ENCODE measurements at regions not wholly inside any gene's neighbourhood (a gene's known extent, or its start where the extent isn't known, plus 50 kb on each side); places are given as distances from the start of the nearest gene placed in this dataset.

DNA sequence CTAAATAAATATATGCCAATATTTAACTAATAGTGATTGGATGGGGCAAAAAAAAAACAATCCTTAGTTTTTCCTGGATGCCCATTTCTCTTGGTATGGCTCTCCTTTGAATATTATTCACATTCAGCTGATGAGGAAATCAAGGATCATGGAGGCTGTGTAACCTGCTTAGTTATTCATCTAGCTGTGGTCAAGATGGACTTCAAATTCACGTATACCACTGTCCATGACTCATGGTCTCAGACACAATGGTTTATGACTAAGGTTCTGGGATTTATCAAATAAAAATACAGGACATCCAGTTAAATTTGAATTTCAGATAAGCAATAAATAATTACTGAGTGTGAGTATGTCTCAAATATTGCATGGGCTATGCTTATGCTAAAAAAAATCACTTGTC, 191.5 kb upstream of the CELF2 start:
- Histone ChIP-seq H3K4me3 (ENCODE audit: low read length in 2 of 2) (no peak overlapping the region), H3K27ac (ENCODE audit: low read depth in 1 of 2, low read length in 1 of 2) (no peak overlapping the region), H3K27me3 (ENCODE audit: control insufficient read depth in 2 of 2, insufficient read depth in 1 of 2, low read length in 1 of 2) (peaks cover 0 to 2% of the 10 kb centered on the region in 2 donors), H3K4me1 (ENCODE audit: control insufficient read depth in 2 of 2, insufficient read depth in 2 of 2, low read length in 2 of 2) (peaks cover 0 to 3% of the 10 kb centered on the region in 2 donors), H3K9me3 (ENCODE audit: control insufficient read depth in 2 of 2, insufficient read depth in 1 of 2, low read length in 1 of 2) (no peaks in the 10 kb centered on the region), H3K36me3 (ENCODE audit: control insufficient read depth in 2 of 2, insufficient read depth in 2 of 2, low read length in 1 of 2) (no peaks in the 10 kb centered on the region)
- WGBS = 94% methylated on average over 1 of the region's 1 CpG
- no peak for DNase-seq (ENCODE audit: low read depth in 6 of 9, low spot score in 9 of 9)

DNA sequence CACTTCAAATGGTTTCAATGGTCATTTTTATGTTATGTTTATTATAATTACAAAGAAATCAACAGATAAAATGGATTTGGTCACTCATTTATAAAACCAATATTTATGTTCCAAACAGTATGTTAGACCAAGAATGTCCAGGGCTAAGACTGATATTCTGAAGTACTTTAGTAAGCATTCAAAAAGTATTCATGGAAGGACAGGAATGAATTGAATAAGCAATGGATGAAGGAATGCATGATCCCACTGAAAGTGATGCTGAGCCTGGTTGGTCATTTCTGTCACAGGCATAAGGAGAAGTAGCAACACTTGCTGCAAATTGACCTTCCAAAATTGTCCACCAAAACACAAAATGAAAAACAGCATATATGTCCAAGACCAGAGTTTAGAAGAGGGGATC, 189.0 kb upstream of the CELF2 start:
- Histone ChIP-seq H3K27me3 (ENCODE audit: control insufficient read depth in 2 of 2, insufficient read depth in 1 of 2, low read length in 1 of 2) (peaks cover 0 to 2% of the 10 kb centered on the region in 2 donors), H3K27ac (ENCODE audit: low read depth in 1 of 2, low read length in 1 of 2) (no peak overlapping the region), H3K36me3 (ENCODE audit: control insufficient read depth in 2 of 2, insufficient read depth in 2 of 2, low read length in 1 of 2) (no peaks in the 10 kb centered on the region), H3K4me3 (ENCODE audit: low read length in 2 of 2) (no peak overlapping the region), H3K4me1 (ENCODE audit: control insufficient read depth in 2 of 2, insufficient read depth in 2 of 2, low read length in 2 of 2) (no peaks in the 10 kb centered on the region), H3K9me3 (ENCODE audit: control insufficient read depth in 2 of 2, insufficient read depth in 1 of 2, low read length in 1 of 2) (no peaks in the 10 kb centered on the region)
- no peak for DNase-seq (ENCODE audit: low read depth in 6 of 9, low spot score in 9 of 9)

DNA sequence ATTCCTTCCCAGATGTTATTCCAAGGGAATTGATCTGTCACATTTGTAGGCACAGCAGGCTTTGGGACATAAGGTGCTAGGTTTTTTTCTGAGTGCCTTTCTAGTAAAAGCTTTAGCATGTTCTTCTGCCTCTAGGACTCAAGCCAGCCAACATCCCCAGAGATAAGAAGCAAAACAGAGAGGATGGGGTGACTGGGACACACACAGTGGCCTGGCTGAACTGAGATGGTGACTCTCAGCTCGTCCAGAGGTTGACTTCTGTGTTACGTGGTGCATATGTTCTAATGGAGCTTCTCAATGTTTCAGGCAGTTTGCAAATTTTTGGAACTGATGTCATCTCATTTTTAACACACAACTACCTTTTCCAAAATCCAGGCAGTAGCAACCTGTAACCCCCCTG, 188.1 kb upstream of the CELF2 start:
- Histone ChIP-seq H3K36me3 (ENCODE audit: control insufficient read depth in 2 of 2, insufficient read depth in 2 of 2, low read length in 1 of 2) (no peaks in the 10 kb centered on the region), H3K27ac (ENCODE audit: low read depth in 1 of 2, low read length in 1 of 2) (no peak overlapping the region), H3K9me3 (ENCODE audit: control insufficient read depth in 2 of 2, insufficient read depth in 1 of 2, low read length in 1 of 2) (no peaks in the 10 kb centered on the region), H3K4me3 (ENCODE audit: low read length in 2 of 2) (no peak overlapping the region), H3K27me3 (ENCODE audit: control insufficient read depth in 2 of 2, insufficient read depth in 1 of 2, low read length in 1 of 2) (peaks cover 0 to 2% of the 10 kb centered on the region in 2 donors), H3K4me1 (ENCODE audit: control insufficient read depth in 2 of 2, insufficient read depth in 2 of 2, low read length in 2 of 2) (no peaks in the 10 kb centered on the region)
- no peak for DNase-seq (ENCODE audit: low read depth in 6 of 9, low spot score in 9 of 9)
- WGBS = 94% methylated on average over 2 of the region's 2 CpGs

DNA sequence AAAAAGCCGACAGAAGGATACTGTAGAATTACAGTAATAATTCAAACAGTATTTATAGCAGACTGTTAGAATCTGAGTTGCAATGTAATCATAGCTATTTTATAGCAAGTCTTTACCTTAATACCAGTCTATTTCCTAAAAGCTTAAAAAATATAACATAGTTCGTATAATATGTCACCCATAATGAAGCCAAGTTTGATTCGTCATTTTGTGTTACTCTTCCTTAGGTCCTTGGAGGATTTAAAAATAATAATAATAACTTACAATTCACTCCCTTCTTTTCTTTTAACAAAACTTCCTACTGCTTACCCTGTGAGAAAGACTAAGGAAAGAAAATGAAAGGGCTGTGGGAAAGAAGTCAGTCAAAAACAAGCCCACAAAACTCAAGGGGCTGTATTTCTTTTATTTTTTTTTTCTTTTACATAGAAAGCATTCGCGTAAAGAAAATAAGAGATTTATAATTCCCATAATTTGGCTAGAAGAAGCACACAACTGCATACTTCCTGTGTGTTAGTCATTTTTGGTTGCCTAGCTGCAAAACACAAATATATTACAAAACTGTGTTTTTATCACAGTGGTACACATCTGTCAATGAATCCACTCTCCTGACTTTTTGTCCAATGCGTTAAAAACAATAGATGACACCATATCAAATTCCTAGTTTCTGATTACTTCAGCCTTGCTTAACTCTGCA, 187.2 kb upstream of the CELF2 start:
- 96% methylated on average over 6 of the region's 6 CpGs for WGBS
- Histone ChIP-seq H3K36me3 (ENCODE audit: control insufficient read depth in 2 of 2, insufficient read depth in 2 of 2, low read length in 1 of 2) (no peaks in the 10 kb centered on the region), H3K4me3 (ENCODE audit: low read length in 2 of 2) (no peak overlapping the region), H3K27me3 (ENCODE audit: control insufficient read depth in 2 of 2, insufficient read depth in 1 of 2, low read length in 1 of 2) (peaks cover 0 to 2% of the 10 kb centered on the region in 2 donors), H3K4me1 (ENCODE audit: control insufficient read depth in 2 of 2, insufficient read depth in 2 of 2, low read length in 2 of 2) (no peaks in the 10 kb centered on the region), H3K9me3 (ENCODE audit: control insufficient read depth in 2 of 2, insufficient read depth in 1 of 2, low read length in 1 of 2) (no peaks in the 10 kb centered on the region), H3K27ac (ENCODE audit: low read depth in 1 of 2, low read length in 1 of 2) (peak overlapping the region in 1 of 2 donors; percentile 33)
- no peak for DNase-seq (ENCODE audit: low read depth in 6 of 9, low spot score in 9 of 9)

DNA sequence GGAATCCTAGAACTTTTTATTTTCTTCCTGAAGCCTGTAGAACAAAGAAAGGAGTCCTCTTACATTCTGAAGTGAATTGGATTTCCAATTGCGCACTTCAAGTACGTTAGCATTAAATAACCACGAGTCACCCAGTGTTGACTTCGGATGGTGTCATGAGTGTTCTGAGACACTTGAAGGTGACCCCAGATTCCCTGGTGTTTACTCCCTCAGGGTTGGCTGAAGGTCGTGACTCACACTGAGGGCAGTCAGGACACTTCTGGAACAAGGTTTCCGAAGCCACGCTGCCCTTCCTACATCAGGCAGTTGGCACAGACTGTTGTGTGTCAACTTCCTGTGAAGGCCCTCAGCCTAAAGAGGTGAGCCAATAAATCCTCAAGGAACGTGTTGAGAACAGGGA, 186.6 kb upstream of the CELF2 start:
- Histone ChIP-seq H3K36me3 (ENCODE audit: control insufficient read depth in 2 of 2, insufficient read depth in 2 of 2, low read length in 1 of 2) (no peaks in the 10 kb centered on the region), H3K4me1 (ENCODE audit: control insufficient read depth in 2 of 2, insufficient read depth in 2 of 2, low read length in 2 of 2) (no peaks in the 10 kb centered on the region), H3K4me3 (ENCODE audit: low read length in 2 of 2) (no peak overlapping the region), H3K27me3 (ENCODE audit: control insufficient read depth in 2 of 2, insufficient read depth in 1 of 2, low read length in 1 of 2) (peaks cover 0 to 2% of the 10 kb centered on the region in 2 donors), H3K9me3 (ENCODE audit: control insufficient read depth in 2 of 2, insufficient read depth in 1 of 2, low read length in 1 of 2) (no peaks in the 10 kb centered on the region), H3K27ac (ENCODE audit: low read depth in 1 of 2, low read length in 1 of 2) (peak overlapping the region in 1 of 2 donors; percentile 33)
- 92% methylated on average over 8 of the region's 8 CpGs for WGBS
- DNase-seq (ENCODE audit: low read depth in 6 of 9, low spot score in 9 of 9) = no peak

DNA sequence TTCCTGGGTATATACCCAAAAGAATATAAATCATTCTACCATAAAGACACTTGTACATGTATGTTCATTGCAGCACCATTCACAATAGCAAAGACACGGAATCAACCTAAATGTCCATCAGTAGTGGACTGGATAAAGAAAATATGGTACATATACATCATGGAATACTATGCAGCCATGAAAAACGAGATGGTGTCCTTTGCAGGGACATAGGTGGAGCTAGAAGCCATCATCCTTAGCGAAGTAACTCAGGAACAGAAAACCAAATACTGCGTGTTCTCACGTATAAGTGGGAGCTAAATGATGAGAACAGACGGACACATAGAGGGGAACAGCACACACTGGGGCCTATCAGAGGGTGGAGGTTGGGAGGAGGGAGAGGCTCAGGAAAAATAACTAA, 183.7 kb upstream of the CELF2 start:
- 88% methylated on average over 6 of the region's 6 CpGs for WGBS
- Histone ChIP-seq H3K36me3 (ENCODE audit: control insufficient read depth in 2 of 2, insufficient read depth in 2 of 2, low read length in 1 of 2) (no peaks in the 10 kb centered on the region), H3K27me3 (ENCODE audit: control insufficient read depth in 2 of 2, insufficient read depth in 1 of 2, low read length in 1 of 2) (peaks cover 0 to 2% of the 10 kb centered on the region in 2 donors), H3K4me3 (ENCODE audit: low read length in 2 of 2) (no peak overlapping the region), H3K9me3 (ENCODE audit: control insufficient read depth in 2 of 2, insufficient read depth in 1 of 2, low read length in 1 of 2) (no peaks in the 10 kb centered on the region), H3K27ac (ENCODE audit: low read depth in 1 of 2, low read length in 1 of 2) (no peak overlapping the region), H3K4me1 (ENCODE audit: control insufficient read depth in 2 of 2, insufficient read depth in 2 of 2, low read length in 2 of 2) (no peaks in the 10 kb centered on the region)
- DNase-seq (ENCODE audit: low read depth in 6 of 9, low spot score in 9 of 9) = no peak

DNA sequence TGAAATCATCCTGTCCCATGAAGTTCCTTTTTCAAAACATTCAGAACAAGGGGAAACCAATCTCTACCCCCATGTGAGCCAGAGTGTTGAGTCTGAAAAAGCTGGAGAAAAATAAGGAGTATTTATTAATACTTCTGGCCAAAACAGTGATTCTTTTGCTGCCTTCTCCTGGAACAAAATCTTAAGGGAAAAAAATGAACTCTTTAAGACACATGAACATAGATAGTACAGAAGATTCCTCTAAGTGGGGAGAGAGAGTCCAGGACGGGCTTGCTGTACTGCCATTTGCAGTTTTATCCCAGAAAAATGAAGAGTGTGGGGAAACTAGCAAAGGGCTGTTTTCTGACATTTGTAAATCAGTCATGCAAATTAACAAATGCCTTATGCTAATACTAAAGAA, 173.4 kb upstream of the CELF2 start:
- H3K4me3 ChIP-seq (ENCODE audit: low read length in 2 of 2) = no peak overlapping the region
- WGBS = 91% methylated on average over 1 of the region's 1 CpG
- H3K27me3 ChIP-seq (ENCODE audit: control insufficient read depth in 2 of 2, insufficient read depth in 1 of 2, low read length in 1 of 2) = no peaks in the 10 kb centered on the region

DNA sequence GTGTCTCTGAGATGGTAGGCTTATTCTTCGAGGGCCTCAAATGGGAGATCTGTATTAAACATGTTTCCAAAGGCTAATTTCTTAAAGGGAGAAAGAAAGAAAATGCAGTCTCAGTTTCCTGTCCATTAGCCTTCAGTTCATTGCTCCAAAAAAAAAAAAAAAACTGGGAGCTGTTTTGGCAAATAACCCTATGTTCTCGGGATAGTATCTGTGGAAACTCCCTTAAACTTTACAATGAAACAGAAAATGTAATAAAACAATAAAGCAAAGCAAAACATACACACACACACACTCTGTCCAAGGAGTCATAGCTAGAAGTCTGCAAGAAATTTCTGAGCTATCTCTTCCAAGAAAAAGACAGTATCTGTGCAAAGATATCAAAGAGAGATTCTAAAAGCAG, 172.5 kb upstream of the CELF2 start:
- 42% methylated on average over 2 of the region's 2 CpGs for WGBS
- Histone ChIP-seq H3K4me3 (ENCODE audit: low read length in 2 of 2) (no peak overlapping the region), H3K27me3 (ENCODE audit: control insufficient read depth in 2 of 2, insufficient read depth in 1 of 2, low read length in 1 of 2) (no peaks in the 10 kb centered on the region), H3K4me1 (ENCODE audit: control insufficient read depth in 2 of 2, insufficient read depth in 2 of 2, low read length in 2 of 2) (no peaks in the 10 kb centered on the region), H3K27ac (ENCODE audit: low read depth in 1 of 2, low read length in 1 of 2) (no peak overlapping the region), H3K36me3 (ENCODE audit: control insufficient read depth in 2 of 2, insufficient read depth in 2 of 2, low read length in 1 of 2) (no peaks in the 10 kb centered on the region), H3K9me3 (ENCODE audit: control insufficient read depth in 2 of 2, insufficient read depth in 1 of 2, low read length in 1 of 2) (no peaks in the 10 kb centered on the region)
- DNase-seq (ENCODE audit: low read depth in 6 of 9, low spot score in 9 of 9) = no peak

More for the DNA sequence above, 173.4 kb upstream of the CELF2 start:
- Histone ChIP-seq H3K27ac (ENCODE audit: low read depth in 1 of 2, low read length in 1 of 2) (no peak overlapping the region), H3K36me3 (ENCODE audit: control insufficient read depth in 2 of 2, insufficient read depth in 2 of 2, low read length in 1 of 2) (no peaks in the 10 kb centered on the region), H3K9me3 (ENCODE audit: control insufficient read depth in 2 of 2, insufficient read depth in 1 of 2, low read length in 1 of 2) (no peaks in the 10 kb centered on the region), H3K4me1 (ENCODE audit: control insufficient read depth in 2 of 2, insufficient read depth in 2 of 2, low read length in 2 of 2) (no peaks in the 10 kb centered on the region)
- no peak for DNase-seq (ENCODE audit: low read depth in 6 of 9, low spot score in 9 of 9)

DNA sequence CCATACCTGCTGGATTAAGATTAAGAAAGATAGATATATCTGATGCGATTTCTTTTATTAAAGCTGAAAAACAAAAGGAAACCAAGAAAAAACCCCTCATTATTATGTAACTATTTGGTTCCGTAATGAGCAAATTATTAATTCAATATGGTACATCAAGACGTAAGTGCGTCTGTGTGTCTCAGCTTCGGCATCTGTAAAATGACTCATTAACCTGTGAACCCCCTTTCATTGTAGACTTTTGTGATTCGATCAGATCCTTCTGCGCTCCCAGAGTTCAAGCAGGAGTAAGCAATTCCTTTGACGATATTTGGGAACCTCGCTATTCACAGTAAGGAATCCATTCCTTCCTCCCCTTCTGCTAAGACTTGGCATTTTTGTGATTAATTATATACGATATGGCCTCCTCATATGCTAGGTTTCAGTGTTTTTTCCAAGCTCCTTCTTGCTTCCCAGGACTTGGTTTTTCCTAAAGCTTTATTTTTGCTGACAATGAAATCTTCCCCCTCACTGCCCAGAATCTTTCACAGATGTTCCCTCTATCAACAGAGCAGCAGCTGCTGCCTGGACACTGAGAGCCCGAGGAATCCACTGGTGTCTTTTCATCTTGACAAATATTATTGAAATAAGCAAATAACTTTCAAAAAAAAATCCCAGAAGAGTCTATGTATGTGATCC, 171.7 kb upstream of the CELF2 start:
- WGBS = 96% methylated on average over 11 of the region's 11 CpGs
- Histone ChIP-seq H3K9me3 (ENCODE audit: control insufficient read depth in 2 of 2, insufficient read depth in 1 of 2, low read length in 1 of 2) (no peaks in the 10 kb centered on the region), H3K27ac (ENCODE audit: low read depth in 1 of 2, low read length in 1 of 2) (no peak overlapping the region), H3K27me3 (ENCODE audit: control insufficient read depth in 2 of 2, insufficient read depth in 1 of 2, low read length in 1 of 2) (no peaks in the 10 kb centered on the region), H3K4me3 (ENCODE audit: low read length in 2 of 2) (no peak overlapping the region), H3K36me3 (ENCODE audit: control insufficient read depth in 2 of 2, insufficient read depth in 2 of 2, low read length in 1 of 2) (no peaks in the 10 kb centered on the region), H3K4me1 (ENCODE audit: control insufficient read depth in 2 of 2, insufficient read depth in 2 of 2, low read length in 2 of 2) (no peaks in the 10 kb centered on the region)
- no peak for DNase-seq (ENCODE audit: low read depth in 6 of 9, low spot score in 9 of 9)
